Activated CD8-positive, alpha-beta memory T cell treated with anti-CD3 and anti-CD28 coated beads for 4 hours (primary cell): ENCODE measurements at regions not wholly inside any gene's neighbourhood (a gene's known extent, or its start where the extent isn't known, plus 50 kb on each side); places are given as distances from the start of the nearest gene placed in this dataset.
"Not testable (repeated sequence)": the region's sequence is repeated elsewhere in the genome, so short reads cannot be mapped to it uniquely, and the experiment has no call there.

Source experiments
- DNase-seq, 2 donors: peaks; one replicate each; pipeline ENCODE4 v3.0.0-alpha.2; 2020; ENCODE audit warnings: low read depth in 2 of 2

- DNase-seq, result no peak
These were observed 272.0 kb downstream of the CYRIA start for GRCh38 chr2:16393500-16394071.

GRCh38 chr2:16392647-16393499 is 272.8 kb downstream of the CYRIA start:
- DNase-seq, result no peak

- DNase-seq, result no peak
These were observed 273.6 kb downstream of the CYRIA start for GRCh38 chr2:16391986-16392385.

GRCh38 chr2:16390561-16390960 is 275.1 kb downstream of the CYRIA start:
- no peak for DNase-seq

GRCh38 chr2:16389611-16390010 is 276.0 kb downstream of the CYRIA start:
- no peak for DNase-seq

GRCh38 chr2:16388199-16388830 is 277.3 kb downstream of the CYRIA start:
- not testable (repeated sequence) for DNase-seq

- no peak for DNase-seq
These were observed 278.1 kb downstream of the CYRIA start for GRCh38 chr2:16387461-16387984.

- no peak for DNase-seq
These were observed 279.2 kb downstream of the CYRIA start for GRCh38 chr2:16386431-16386830.

GRCh38 chr2:16386031-16386430 is 279.6 kb downstream of the CYRIA start:
- no peak for DNase-seq

- no peak for DNase-seq
These were observed 280.3 kb downstream of the CYRIA start for GRCh38 chr2:16385341-16385740.

- no peak for DNase-seq
These were observed 282.2 kb downstream of the CYRIA start for GRCh38 chr2:16383411-16383810.

GRCh38 chr2:16382451-16382850 is 283.2 kb downstream of the CYRIA start:
- no peak for DNase-seq

- DNase-seq, result no peak
These were observed 284.1 kb downstream of the CYRIA start for GRCh38 chr2:16381511-16381910.

GRCh38 chr2:16379901-16380300 is 285.7 kb downstream of the CYRIA start:
- DNase-seq, result not testable (repeated sequence)

- not testable (repeated sequence) for DNase-seq
These were observed 286.6 kb downstream of the CYRIA start for GRCh38 chr2:16379061-16379460.

GRCh38 chr2:16378031-16378430 is 287.6 kb downstream of the CYRIA start:
- no peak for DNase-seq

- no peak for DNase-seq
These were observed 289.7 kb downstream of the CYRIA start for GRCh38 chr2:16375981-16376380.

GRCh38 chr2:16375351-16375750 is 290.3 kb downstream of the CYRIA start:
- no peak for DNase-seq

- no peak for DNase-seq
These were observed 291.0 kb downstream of the CYRIA start for GRCh38 chr2:16374671-16375070.

GRCh38 chr2:16373341-16373740 is 292.3 kb downstream of the CYRIA start:
- no peak for DNase-seq

- no peak for DNase-seq
These were observed 293.9 kb downstream of the CYRIA start for GRCh38 chr2:16371751-16372150.

GRCh38 chr2:16368951-16369350 is 296.7 kb downstream of the CYRIA start:
- no peak for DNase-seq

- DNase-seq, result no peak
These were observed 297.3 kb downstream of the CYRIA start for GRCh38 chr2:16368328-16368727.
